Upper lobe of left lung (tissue), 6 donors: ENCODE measurements at regions not wholly inside any gene's neighbourhood (a gene's known extent, or its start where the extent isn't known, plus 50 kb on each side); places are given as distances from the start of the nearest gene placed in this dataset.

Experiments used
- ATAC-seq, 2 donors: fragments of 200-7000 bp; cut with Tn5 transposase; one replicate each; pipeline ENCODE4 v1.9.1; 2022; ENCODE audit warnings: mild to moderate bottlenecking in 2 of 2, moderate library complexity in 2 of 2; ENCODE audit not compliant: low FRiP score in 2 of 2
- DNase-seq, 2 donors: peaks; one replicate each; pipeline ENCODE4 v3.0.0-alpha.2; 2019 to 2020
- H3K27ac ChIP-seq, 4 donors: fragments of 200-600 bp; sonication (generic); one replicate each; pipeline ENCODE4 v1.5.1; 2016 to 2019
- H3K27me3 ChIP-seq, 4 donors: fragments of 200-600 bp; sonication (generic); one replicate each; pipeline ENCODE4 v1.5.1; 2017 to 2019
- H3K36me3 ChIP-seq, 4 donors: fragments of 200-600 bp; sonication (generic); one replicate each; pipeline ENCODE4 v1.5.1; 2016 to 2019
- H3K4me1 ChIP-seq, 4 donors: fragments of 200-600 bp; sonication (generic); one replicate each; pipeline ENCODE4 v1.5.1; 2018 to 2019
- H3K4me3 ChIP-seq, 4 donors: fragments of 200-600 bp; sonication (generic); one replicate each; pipeline ENCODE4 v1.5.1; 2017 to 2019; ENCODE audit warnings: mild to moderate bottlenecking in 2 of 4, moderate library complexity in 1 of 4
- H3K9me3 ChIP-seq, 4 donors: fragments of 200-600 bp; sonication (generic); one replicate each; pipeline ENCODE4 v1.5.1; 2018 to 2019
- EP300 ChIP-seq, 4 donors: sonication (generic); formaldehyde crosslinking; IDR thresholded peaks; one replicate each; pipeline ENCODE4 v1.5.1; 2017; ENCODE audit warnings: antibody characterized with exemption in 4 of 4, control low read depth in 2 of 4
- POLR2A ChIP-seq, 4 donors: fragments of 450-650 bp; IDR thresholded peaks; one replicate each; pipeline ENCODE4 v1.5.1; 2016 to 2017; ENCODE audit warnings: antibody characterized with exemption in 4 of 4, mild to moderate bottlenecking in 2 of 4
- POLR2AphosphoS5 ChIP-seq, 2 donors: sonication (generic); formaldehyde crosslinking; IDR thresholded peaks; one replicate each; pipeline ENCODE4 v1.5.1; 2017; ENCODE audit warnings: antibody characterized with exemption in 2 of 2
- WGBS, 2 donors: methylation state at CpG; one replicate each; pipeline ENCODE4 v1.1.5; 2017 to 2018; 5-methylcytosine and 5-hydroxymethylcytosine counted together
- TF ChIP-seq, protein P1 (sequence below), 6 experiments: fragments of 450-650 bp in 4 of 6; fragments of 200-600 bp in 2 of 6; sonication (generic) in 2 of 6; IDR thresholded peaks; one replicate each; pipeline ENCODE4 v1.5.1; 2016 to 2019; ENCODE audit warnings: antibody characterized with exemption in 6 of 6
- donor health status: DM: no; HTN: no; CAD: no; lungs with moderate emphysema.
- donor health status: DM: no; HTN: yes; CAD: no; lungs with severe emphysema.

DNA sequence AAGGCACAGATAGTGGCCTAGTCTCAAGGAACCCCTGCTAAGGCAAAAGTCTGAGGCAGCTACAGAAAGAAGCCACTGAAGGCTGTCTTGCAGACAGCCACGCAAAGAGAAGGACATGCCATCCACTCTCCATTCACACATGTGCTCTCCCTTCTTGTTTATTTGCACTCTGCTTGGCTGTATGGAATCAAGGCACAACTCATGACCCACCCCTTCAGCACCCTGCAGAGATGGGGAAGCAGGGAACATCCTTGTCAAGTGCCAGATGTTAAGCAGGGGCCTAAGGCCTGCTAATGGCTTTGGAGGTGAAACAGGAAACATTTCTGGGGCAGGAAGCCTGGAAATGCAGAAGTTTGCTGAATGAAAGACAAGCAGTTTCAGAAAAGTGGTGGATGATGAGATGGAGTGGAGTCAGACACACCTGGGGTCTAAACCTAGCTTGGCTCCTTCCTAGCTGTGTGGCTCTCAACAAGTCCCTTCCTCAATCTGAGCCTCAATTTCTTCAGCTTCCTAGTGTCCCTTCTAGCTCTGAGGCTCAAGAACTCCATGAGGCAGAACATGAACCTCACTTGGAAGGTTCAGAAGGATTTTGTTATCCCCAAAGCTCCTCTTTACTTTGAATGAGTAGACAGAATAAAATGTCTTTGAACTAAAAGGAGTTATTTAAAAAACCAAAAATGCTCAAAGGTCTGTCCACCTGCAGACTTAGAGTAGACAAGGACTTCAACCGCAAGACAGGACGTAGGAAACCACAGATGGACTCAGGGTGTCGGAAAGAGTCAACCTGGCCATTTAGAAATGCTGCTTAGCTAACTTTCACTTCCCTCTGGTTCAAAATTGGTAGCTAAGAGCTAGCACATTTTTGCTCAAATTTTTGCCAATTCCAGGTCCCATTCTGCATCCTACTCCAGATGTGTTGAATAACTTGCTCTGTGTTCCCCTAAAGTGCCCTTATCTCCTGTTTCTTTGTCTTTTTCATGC, 283.1 kb downstream of the PLPP3 start:
- H3K9me3 ChIP-seq = no peaks in the 10 kb centered on the region
- WGBS, 2 donors = 68 to 69% methylated on average over 4 of the region's 4 CpGs
- H3K4me1 ChIP-seq = peaks cover 0 to 8% (median 5%) of the 10 kb centered on the region in 4 donors
- H3K27me3 ChIP-seq = no peaks in the 10 kb centered on the region
- no peak for DNase-seq
- TF ChIP-seq EP300 (IDR thresholded peaks at IDR 0.05) (no peak), POLR2AphosphoS5 (IDR thresholded peaks at IDR 0.05) (no peak), POLR2A (IDR thresholded peaks at IDR 0.05) (no peak)
- TF ChIP-seq, protein P1, sequence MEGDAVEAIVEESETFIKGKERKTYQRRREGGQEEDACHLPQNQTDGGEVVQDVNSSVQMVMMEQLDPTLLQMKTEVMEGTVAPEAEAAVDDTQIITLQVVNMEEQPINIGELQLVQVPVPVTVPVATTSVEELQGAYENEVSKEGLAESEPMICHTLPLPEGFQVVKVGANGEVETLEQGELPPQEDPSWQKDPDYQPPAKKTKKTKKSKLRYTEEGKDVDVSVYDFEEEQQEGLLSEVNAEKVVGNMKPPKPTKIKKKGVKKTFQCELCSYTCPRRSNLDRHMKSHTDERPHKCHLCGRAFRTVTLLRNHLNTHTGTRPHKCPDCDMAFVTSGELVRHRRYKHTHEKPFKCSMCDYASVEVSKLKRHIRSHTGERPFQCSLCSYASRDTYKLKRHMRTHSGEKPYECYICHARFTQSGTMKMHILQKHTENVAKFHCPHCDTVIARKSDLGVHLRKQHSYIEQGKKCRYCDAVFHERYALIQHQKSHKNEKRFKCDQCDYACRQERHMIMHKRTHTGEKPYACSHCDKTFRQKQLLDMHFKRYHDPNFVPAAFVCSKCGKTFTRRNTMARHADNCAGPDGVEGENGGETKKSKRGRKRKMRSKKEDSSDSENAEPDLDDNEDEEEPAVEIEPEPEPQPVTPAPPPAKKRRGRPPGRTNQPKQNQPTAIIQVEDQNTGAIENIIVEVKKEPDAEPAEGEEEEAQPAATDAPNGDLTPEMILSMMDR (IDR thresholded peaks at IDR 0.05) = no peak
- no peak for ATAC-seq
- H3K36me3 ChIP-seq = no peaks in the 10 kb centered on the region
- no peak overlapping the region for H3K4me3 ChIP-seq
- no peak overlapping the region for H3K27ac ChIP-seq

DNA sequence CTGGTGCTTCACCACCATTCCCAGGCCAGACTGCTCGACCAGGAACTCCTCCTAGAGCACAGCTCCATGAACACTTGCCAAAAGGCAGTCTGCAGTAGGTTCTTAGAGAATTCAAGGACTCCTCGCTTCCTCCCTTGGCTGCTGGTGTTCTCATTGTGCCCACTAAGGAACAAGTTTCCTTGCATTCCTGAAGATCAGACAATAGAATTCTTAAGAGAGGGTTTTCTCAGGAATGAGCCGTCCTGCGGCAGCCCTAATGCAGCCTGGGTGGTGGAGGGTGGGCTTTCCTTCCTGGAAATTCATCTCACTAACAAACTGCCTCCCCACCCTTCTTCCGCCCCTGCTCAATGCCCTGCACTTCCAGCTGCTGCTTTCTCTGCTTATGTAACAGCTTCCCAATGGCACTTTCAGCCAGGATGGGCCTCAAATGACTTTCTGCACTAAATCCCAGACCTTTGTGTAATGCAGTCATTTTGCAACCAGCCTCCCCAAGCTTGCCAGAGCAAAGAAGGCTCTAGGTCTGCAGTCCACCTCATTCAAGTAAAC, 287.9 kb downstream of the PLPP3 start:
- no peaks in the 10 kb centered on the region for H3K27me3 ChIP-seq
- no peaks in the 10 kb centered on the region for H3K9me3 ChIP-seq
- 32 to 57% methylated on average over 5 of the region's 5 CpGs for WGBS, 2 donors
- no peak for TF ChIP-seq EP300 (IDR thresholded peaks at IDR 0.05)
- no peak for TF ChIP-seq POLR2A (IDR thresholded peaks at IDR 0.05)
- no peak for TF ChIP-seq POLR2AphosphoS5 (IDR thresholded peaks at IDR 0.05)
- TF ChIP-seq, protein P1 (IDR thresholded peaks at IDR 0.05) = no peak
- no peak overlapping the region for H3K4me3 ChIP-seq
- H3K4me1 ChIP-seq = peaks cover 0 to 8% (median 5%) of the 10 kb centered on the region in 4 donors
- no peak for DNase-seq
- peak; percentile 58 to 62 for ATAC-seq
- H3K36me3 ChIP-seq = no peaks in the 10 kb centered on the region
- H3K27ac ChIP-seq = peak overlapping the region in 3 of 4 donors; percentile 4 to 42 (median 7)

DNA sequence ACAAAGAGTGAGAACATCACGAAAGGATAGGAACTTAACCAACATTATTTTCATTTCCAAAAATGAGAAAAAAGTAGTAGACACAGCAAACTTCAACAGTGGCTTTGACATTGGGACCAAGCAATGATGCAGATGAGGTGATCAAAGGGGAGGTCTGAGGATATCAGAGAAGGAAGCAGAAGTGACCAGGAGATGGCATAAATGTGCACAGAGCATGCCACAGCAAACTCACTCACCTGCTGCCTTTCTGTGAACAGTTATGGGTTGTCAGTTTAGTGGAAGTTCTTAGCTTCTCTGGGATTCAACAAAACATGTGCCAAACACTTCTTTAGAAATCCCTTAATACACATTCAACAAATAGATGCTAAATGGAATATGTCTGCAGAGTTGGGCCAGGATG, 290.1 kb downstream of the PLPP3 start:
- WGBS, 2 donors = 83 to 95% methylated on average over 1 of the region's 1 CpG
- Histone ChIP-seq H3K27me3 (no peaks in the 10 kb centered on the region), H3K27ac (no peak overlapping the region), H3K36me3 (no peaks in the 10 kb centered on the region), H3K4me3 (no peak overlapping the region), H3K9me3 (no peaks in the 10 kb centered on the region), H3K4me1 (peaks cover 0 to 8% (median 5%) of the 10 kb centered on the region in 4 donors)
- DNase-seq (no peak), ATAC-seq (no peak)
- TF ChIP-seq POLR2AphosphoS5 (IDR thresholded peaks at IDR 0.05) = no peak
- no peak for TF ChIP-seq EP300 (IDR thresholded peaks at IDR 0.05)
- TF ChIP-seq, protein P1 (IDR thresholded peaks at IDR 0.05) = no peak

DNA sequence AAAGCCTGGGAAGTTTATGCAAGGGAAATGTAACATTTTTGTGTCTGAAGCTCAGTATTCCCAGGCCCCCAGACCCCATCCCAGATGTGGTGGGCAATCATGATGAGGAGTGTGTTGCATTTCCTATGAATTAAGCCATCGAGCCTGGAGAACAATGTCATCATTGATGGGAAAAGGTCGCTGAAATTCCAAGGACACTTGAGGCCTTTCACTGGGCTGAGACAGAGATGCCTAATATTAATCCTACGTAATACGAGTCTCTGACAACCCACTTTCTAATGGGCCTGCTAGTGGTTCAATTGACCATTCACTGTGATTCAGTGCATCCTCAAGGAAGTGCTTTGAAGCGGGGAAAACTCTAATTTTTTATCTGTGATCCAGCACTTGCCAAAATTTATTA, 291.6 kb downstream of the PLPP3 start:
- no peak overlapping the region for H3K27ac ChIP-seq
- H3K36me3 ChIP-seq = no peaks in the 10 kb centered on the region
- H3K9me3 ChIP-seq = no peaks in the 10 kb centered on the region
- TF ChIP-seq POLR2AphosphoS5 (IDR thresholded peaks at IDR 0.05) = no peak
- TF ChIP-seq EP300 (IDR thresholded peaks at IDR 0.05) = no peak
- TF ChIP-seq, protein P1 (IDR thresholded peaks at IDR 0.05) = no peak
- no peak for TF ChIP-seq POLR2A (IDR thresholded peaks at IDR 0.05)
- peaks cover 0 to 8% (median 5%) of the 10 kb centered on the region in 4 donors for H3K4me1 ChIP-seq
- ATAC-seq (no peak), DNase-seq (no peak)
- H3K4me3 ChIP-seq = no peak overlapping the region
- H3K27me3 ChIP-seq = no peaks in the 10 kb centered on the region
- WGBS, 2 donors = 94 to 95% methylated on average over 5 of the region's 5 CpGs
